Right lobe of liver (tissue), 6 donors: ENCODE measurements at regions not wholly inside any gene's neighbourhood (a gene's known extent, or its start where the extent isn't known, plus 50 kb on each side); places are given as distances from the start of the nearest gene placed in this dataset.
"Not testable (repeated sequence)": the region's sequence is repeated elsewhere in the genome, so short reads cannot be mapped to it uniquely, and the experiment has no call there.

Experiments
- ATAC-seq, 4 donors: fragments of 200-7000 bp; cut with Tn5 transposase; one replicate each; pipeline ENCODE4 v1.9.1; 2020; ENCODE audit warnings: mild to moderate bottlenecking in 4 of 4, moderate library complexity in 4 of 4
- DNase-seq, 3 donors: peaks; one replicate each; pipeline ENCODE4 v3.0.0-alpha.2; 2020
- H3K27ac ChIP-seq, 3 donors: fragments of 200-600 bp; one replicate each; pipeline ENCODE4 v1.8.0; 2022
- H3K27me3 ChIP-seq, 2 donors: fragments of 200-600 bp; one replicate each; pipeline ENCODE4 v1.8.0; 2022
- H3K36me3 ChIP-seq, 4 donors: fragments of 200-600 bp; sonication (generic) in 1 of 4; one replicate each; pipeline versions ENCODE4 v1.5.1 to v1.8.0; 2017 to 2022; ENCODE audit warnings: control low read depth in 1 of 4
- H3K4me1 ChIP-seq, 4 donors: fragments of 200-600 bp; sonication (generic) in 1 of 4; one replicate each; pipeline versions ENCODE4 v1.5.1 to v1.8.0; 2017 to 2022; ENCODE audit warnings: control low read depth in 1 of 4
- H3K4me3 ChIP-seq, 3 donors: fragments of 200-600 bp; one replicate each; pipeline ENCODE4 v1.8.0; 2022
- H3K9me3 ChIP-seq, 4 donors: fragments of 200-600 bp; sonication (generic) in 1 of 4; one replicate each; pipeline versions ENCODE4 v1.5.1 to v1.8.0; 2017 to 2022; ENCODE audit warnings: control low read depth in 1 of 4
- CTCF ChIP-seq, 4 donors: fragments of 200-600 bp in 3 of 4; fragments of 450-650 bp in 1 of 4; IDR thresholded peaks; one replicate each; pipeline versions ENCODE4 v1.5.1 to v1.8.0; 2016 to 2022; ENCODE audit warnings: antibody characterized with exemption in 4 of 4, mild to moderate bottlenecking in 2 of 4
- POLR2A ChIP-seq: fragments of 450-650 bp; IDR thresholded peaks from one replicate; pipeline ENCODE4 v1.6.1; 2017; ENCODE audit warnings: antibody characterized with exemption, mild to moderate bottlenecking
- WGBS: methylation state at CpG from one replicate; pipeline ENCODE4 v1.1.6; 2018; ENCODE audit warnings: low coverage, low lambda C conversion rate; ENCODE audit not compliant: insufficient coverage; ENCODE audit errors: missing lambda C conversion rate; 5-methylcytosine and 5-hydroxymethylcytosine counted together
- intact Hi-C, 2 donors: fragments of 100-400 bp; cut with DNase I; formaldehyde crosslinking; loops; one replicate each; pipeline versions ENCODE4 v1.11.2 to v1.14.1; 2022
- donor health status: DM: no; HTN: yes; CAD: no.
- donor health status: DM: no; HTN: no; CAD: no.
- donor health status: DM: no; HTN: no; CAD: no.
- donor health status: DM: no; HTN: yes; CAD: no.
- donor health status: DM: no; HTN: yes; CAD: no.

DNA sequence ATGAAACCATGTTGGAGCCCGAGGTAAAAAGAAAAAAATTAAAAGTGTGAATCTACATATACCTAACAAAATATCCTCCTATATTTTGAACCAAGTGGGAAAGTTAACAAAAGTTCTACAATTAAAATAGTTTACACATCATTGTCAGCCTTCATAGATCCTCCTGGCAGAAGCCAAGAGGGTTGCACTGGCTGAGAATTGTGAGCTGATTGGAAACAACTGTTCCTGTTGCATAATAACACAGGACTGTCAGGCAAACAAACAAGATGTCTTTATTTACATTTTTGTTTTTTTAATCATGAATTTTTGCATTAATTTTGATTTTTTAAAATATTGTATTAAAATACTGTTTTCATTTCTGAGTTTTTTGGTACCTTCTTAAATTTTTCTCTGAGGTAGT is 215.2 kb upstream of the MME start:
- TF ChIP-seq POLR2A, result no peak
- no peak for TF ChIP-seq CTCF (IDR thresholded peaks at IDR 0.05)
- intact Hi-C loops, result no loop called here
- no peaks in the 10 kb centered on the region for H3K36me3 ChIP-seq
- H3K4me1 ChIP-seq, result no peaks in the 10 kb centered on the region
- H3K27ac ChIP-seq, result no peak overlapping the region
- ATAC-seq, result no peak
- H3K27me3 ChIP-seq, result no peaks in the 10 kb centered on the region
- DNase-seq, result no peak
- 43% methylated on average over 1 of the region's 1 CpG for WGBS
- no peak overlapping the region for H3K4me3 ChIP-seq
- no peaks in the 10 kb centered on the region for H3K9me3 ChIP-seq

DNA sequence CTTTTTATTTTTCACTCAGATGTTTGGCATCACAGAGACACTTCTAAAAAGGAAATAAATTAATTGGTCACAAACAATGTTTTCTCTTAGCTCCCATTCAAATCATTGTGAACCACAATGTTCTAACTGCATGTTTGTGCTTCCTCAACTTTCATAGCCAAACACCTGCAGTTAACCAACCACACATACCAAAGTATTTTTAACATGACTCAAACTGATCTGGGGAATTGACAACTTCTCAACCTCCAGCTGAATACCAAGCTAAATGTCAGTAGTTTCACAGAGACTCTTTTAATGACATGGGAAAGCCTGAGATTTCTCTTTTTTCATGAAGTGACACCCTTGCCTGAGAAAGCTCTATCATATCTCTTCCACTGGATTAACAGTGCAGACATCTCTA is 217.9 kb upstream of the MME start:
- H3K27me3 ChIP-seq, result no peaks in the 10 kb centered on the region
- H3K4me3 ChIP-seq, result no peak overlapping the region
- ATAC-seq (no peak), DNase-seq (no peak)
- H3K9me3 ChIP-seq, result no peaks in the 10 kb centered on the region
- H3K4me1 ChIP-seq, result no peaks in the 10 kb centered on the region
- intact Hi-C loops, result no loop called here
- H3K27ac ChIP-seq, result no peak overlapping the region
- TF ChIP-seq POLR2A (no peak), CTCF (IDR thresholded peaks at IDR 0.05) (no peak)
- H3K36me3 ChIP-seq, result no peaks in the 10 kb centered on the region

DNA sequence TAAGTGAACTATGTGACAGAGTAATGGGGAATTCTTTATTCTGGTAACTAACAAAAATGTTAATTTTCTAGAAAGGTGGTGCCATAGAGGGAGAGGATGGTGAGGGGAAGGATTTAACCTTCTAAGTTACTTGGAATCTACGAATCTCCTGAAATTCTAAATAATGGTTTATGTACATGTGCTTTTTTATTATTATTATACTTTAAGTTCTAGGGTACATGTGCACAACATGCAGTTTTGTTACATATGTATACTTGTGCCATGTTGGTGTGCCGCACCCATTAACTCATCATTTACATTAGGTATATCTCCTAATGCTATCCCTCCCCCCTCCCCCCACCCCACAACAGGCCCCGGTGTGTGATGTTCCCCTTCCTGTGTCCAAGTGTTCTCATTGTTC is 227.1 kb upstream of the MME start:
- H3K4me3 ChIP-seq, H3K4me1 ChIP-seq, ATAC-seq, H3K27me3 ChIP-seq, H3K9me3 ChIP-seq, intact Hi-C loops, H3K27ac ChIP-seq, DNase-seq, H3K36me3 ChIP-seq: not testable (repeated sequence)
- 54% methylated on average over 3 of the region's 3 CpGs for whole genome bisulfite sequencing

DNA sequence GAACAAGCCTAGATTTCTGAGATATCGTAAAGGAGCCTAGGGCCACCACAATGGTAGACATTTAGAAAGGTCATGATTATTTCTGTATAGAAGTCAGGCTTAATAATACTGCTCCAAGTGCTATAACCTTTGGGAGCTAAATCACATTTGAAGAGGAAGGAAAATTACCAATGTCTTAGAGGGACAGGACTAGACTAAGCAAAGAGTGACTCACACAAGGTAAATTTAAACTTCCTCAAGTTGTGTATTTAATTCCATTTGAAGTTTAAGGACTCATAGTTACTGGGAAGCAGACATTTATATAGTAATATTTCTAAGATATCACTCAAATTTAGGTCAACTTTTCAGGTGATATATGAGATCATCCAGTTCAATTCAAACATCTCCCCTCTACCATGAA is 227.6 kb upstream of the MME start:
- DNase-seq, result no peak
- Histone ChIP-seq H3K9me3 (no peaks in the 10 kb centered on the region), H3K27me3 (no peaks in the 10 kb centered on the region), H3K4me1 (no peaks in the 10 kb centered on the region), H3K27ac (no peak overlapping the region), H3K36me3 (no peaks in the 10 kb centered on the region), H3K4me3 (no peak overlapping the region)
- no peak for TF ChIP-seq POLR2A
- TF ChIP-seq CTCF (IDR thresholded peaks at IDR 0.05), result no peak
- intact Hi-C loops, result no loop called here
- WGBS, result 50% methylated on average over 1 of the region's 1 CpG
- ATAC-seq, result no peak

- Histone ChIP-seq H3K36me3 (no peaks in the 10 kb centered on the region), H3K9me3 (no peaks in the 10 kb centered on the region), H3K4me3 (no peak overlapping the region), H3K27ac (no peak overlapping the region), H3K27me3 (no peaks in the 10 kb centered on the region), H3K4me1 (no peaks in the 10 kb centered on the region)
- DNase-seq, result no peak
- TF ChIP-seq CTCF (IDR thresholded peaks at IDR 0.05), result no peak
- TF ChIP-seq POLR2A, result no peak
- no peak for ATAC-seq
- intact Hi-C loops, result no loop called here
Observed at GRCh38 chr3:154851644-154852043, 228.5 kb upstream of the MME start.
